ENCODE measurements at regions not wholly inside any gene's neighbourhood (a gene's known extent, or its start where the extent isn't known, plus 50 kb on each side); places are given as distances from the start of the nearest gene placed in this dataset.

GRCh38 chr20:16678779-16679178, 51.0 kb upstream of the SNRPB2 start:
- WGBS, 5 donors: 78 to 92% (median 81%) methylated on average over 4 of the region's 4 CpGs
- Histone ChIP-seq H3K27ac (no peak overlapping the region), H3K27me3 (replicated peaks in 1 of 7) (no peaks in the 10 kb centered on the region), H3K4me3 (no peak overlapping the region), H3K4me1 (no peaks in the 10 kb centered on the region), H3K36me3 (no peaks in the 10 kb centered on the region), H3K9me3 (peaks cover 0 to 19% (median 3%) of the 10 kb centered on the region in 8 donors)
- DNase-seq: no peak
- TF ChIP-seq POLR2AphosphoS5 (IDR thresholded peaks at IDR 0.05) (no peak), POLR2A (IDR thresholded peaks at IDR 0.05) (no peak)
- TF ChIP-seq, protein P1, sequence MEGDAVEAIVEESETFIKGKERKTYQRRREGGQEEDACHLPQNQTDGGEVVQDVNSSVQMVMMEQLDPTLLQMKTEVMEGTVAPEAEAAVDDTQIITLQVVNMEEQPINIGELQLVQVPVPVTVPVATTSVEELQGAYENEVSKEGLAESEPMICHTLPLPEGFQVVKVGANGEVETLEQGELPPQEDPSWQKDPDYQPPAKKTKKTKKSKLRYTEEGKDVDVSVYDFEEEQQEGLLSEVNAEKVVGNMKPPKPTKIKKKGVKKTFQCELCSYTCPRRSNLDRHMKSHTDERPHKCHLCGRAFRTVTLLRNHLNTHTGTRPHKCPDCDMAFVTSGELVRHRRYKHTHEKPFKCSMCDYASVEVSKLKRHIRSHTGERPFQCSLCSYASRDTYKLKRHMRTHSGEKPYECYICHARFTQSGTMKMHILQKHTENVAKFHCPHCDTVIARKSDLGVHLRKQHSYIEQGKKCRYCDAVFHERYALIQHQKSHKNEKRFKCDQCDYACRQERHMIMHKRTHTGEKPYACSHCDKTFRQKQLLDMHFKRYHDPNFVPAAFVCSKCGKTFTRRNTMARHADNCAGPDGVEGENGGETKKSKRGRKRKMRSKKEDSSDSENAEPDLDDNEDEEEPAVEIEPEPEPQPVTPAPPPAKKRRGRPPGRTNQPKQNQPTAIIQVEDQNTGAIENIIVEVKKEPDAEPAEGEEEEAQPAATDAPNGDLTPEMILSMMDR (IDR thresholded peaks at IDR 0.05 in 8 of 11, conservative IDR thresholded peaks at IDR 0.05 in 3 of 11): no peak
- intact Hi-C loops (cut with DNase I; ENCODE audit: low total_unique reads): no loop called here

- TF ChIP-seq POLR2AphosphoS5 (IDR thresholded peaks at IDR 0.05): no peak
- TF ChIP-seq POLR2A (IDR thresholded peaks at IDR 0.05): no peak
- TF ChIP-seq, protein P1 (IDR thresholded peaks at IDR 0.05 in 8 of 11, conservative IDR thresholded peaks at IDR 0.05 in 3 of 11): no peak
- no peak for DNase-seq
- Histone ChIP-seq H3K4me3 (no peak overlapping the region), H3K27ac (no peak overlapping the region), H3K36me3 (no peaks in the 10 kb centered on the region), H3K27me3 (replicated peaks in 1 of 7) (no peaks in the 10 kb centered on the region), H3K4me1 (no peaks in the 10 kb centered on the region), H3K9me3 (peaks cover 0 to 29% (median 3%) of the 10 kb centered on the region in 8 donors)
- WGBS, 5 donors: 0 to 75% (median 0%) methylated on average over 1 of the region's 1 CpG
- intact Hi-C loops (cut with DNase I; ENCODE audit: low total_unique reads): no loop called here
Measured at GRCh38 chr20:16676891-16677290, 52.9 kb upstream of the SNRPB2 start.

DNA sequence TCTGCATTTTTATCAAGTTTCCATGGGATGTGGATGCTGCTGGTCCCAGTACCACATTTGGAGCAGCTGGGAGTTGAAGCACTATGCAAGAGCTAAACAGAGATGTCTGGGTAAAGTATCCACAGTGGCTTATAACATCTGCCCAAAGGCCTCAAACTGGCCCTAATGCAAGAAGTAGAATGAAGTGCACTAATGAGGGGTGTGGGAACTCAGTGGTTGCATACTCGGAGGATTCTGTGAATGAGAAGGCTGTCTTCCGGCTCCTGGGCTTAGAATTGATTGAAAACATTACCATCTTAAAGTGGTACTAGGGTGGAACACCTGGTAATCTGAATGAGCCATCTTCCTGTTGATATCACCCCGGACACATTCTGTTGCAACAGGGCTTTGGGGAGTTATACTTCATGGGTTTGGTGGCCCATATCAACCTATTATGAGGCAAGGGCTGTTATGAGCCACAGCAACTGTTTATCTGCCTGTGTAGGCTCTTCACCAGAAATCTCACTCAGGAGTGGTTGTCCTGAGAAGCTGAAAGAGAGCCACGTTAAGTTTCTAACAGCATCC, 54.7 kb upstream of the SNRPB2 start:
- Histone ChIP-seq H3K4me3 (no peak overlapping the region), H3K36me3 (no peaks in the 10 kb centered on the region), H3K27ac (no peak overlapping the region), H3K9me3 (peaks cover 0 to 30% (median 3%) of the 10 kb centered on the region in 8 donors), H3K4me1 (no peaks in the 10 kb centered on the region), H3K27me3 (replicated peaks in 1 of 7) (no peaks in the 10 kb centered on the region)
- TF ChIP-seq, protein P1 (IDR thresholded peaks at IDR 0.05 in 8 of 11, conservative IDR thresholded peaks at IDR 0.05 in 3 of 11): no peak
- TF ChIP-seq POLR2A (IDR thresholded peaks at IDR 0.05): no peak
- TF ChIP-seq POLR2AphosphoS5 (IDR thresholded peaks at IDR 0.05): no peak
- 82 to 91% (median 87%) methylated on average over 4 of the region's 4 CpGs for WGBS, 5 donors
- intact Hi-C loops (cut with DNase I; ENCODE audit: low total_unique reads): no loop called here
- DNase-seq: no peak

DNA sequence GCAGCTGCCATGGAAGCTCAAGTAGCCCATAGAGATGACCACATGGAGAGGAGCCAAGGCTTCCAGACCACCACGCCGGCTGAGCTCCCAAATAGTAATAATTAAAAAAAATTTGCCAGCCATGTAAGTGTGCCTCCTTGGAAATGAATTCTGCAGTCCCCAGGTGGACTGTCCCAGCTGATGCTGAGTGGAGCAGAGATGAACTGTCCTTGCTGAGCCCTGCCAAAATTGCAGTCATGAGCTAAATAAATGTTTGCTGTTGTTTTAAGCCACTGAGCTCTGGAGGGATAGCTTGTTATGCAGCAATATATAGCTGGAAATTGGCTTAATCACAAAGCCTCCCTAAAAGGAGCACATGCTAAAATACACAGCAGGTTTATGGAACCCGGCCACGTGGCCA, 55.6 kb upstream of the SNRPB2 start:
- no peaks in the 10 kb centered on the region for H3K36me3 ChIP-seq
- H3K27me3 ChIP-seq (replicated peaks in 1 of 7): no peaks in the 10 kb centered on the region
- H3K4me1 ChIP-seq: no peaks in the 10 kb centered on the region
- 58 to 90% (median 88%) methylated on average over 4 of the region's 4 CpGs for WGBS, 5 donors
- TF ChIP-seq, protein P1 (IDR thresholded peaks at IDR 0.05 in 8 of 11, conservative IDR thresholded peaks at IDR 0.05 in 3 of 11): no peak
- TF ChIP-seq POLR2A (IDR thresholded peaks at IDR 0.05) (no peak), POLR2AphosphoS5 (IDR thresholded peaks at IDR 0.05) (no peak)
- no peak overlapping the region for H3K27ac ChIP-seq
- intact Hi-C loops (cut with DNase I; ENCODE audit: low total_unique reads): no loop called here
- no peak overlapping the region for H3K4me3 ChIP-seq
- no peak for DNase-seq
- H3K9me3 ChIP-seq: peaks cover 0 to 38% (median 5%) of the 10 kb centered on the region in 8 donors

Data from spleen (tissue), 11 donors.